ENCODE measurements at regions not wholly inside any gene's neighbourhood (a gene's known extent, or its start where the extent isn't known, plus 50 kb on each side); places are given as distances from the start of the nearest gene placed in this dataset.

DNA sequence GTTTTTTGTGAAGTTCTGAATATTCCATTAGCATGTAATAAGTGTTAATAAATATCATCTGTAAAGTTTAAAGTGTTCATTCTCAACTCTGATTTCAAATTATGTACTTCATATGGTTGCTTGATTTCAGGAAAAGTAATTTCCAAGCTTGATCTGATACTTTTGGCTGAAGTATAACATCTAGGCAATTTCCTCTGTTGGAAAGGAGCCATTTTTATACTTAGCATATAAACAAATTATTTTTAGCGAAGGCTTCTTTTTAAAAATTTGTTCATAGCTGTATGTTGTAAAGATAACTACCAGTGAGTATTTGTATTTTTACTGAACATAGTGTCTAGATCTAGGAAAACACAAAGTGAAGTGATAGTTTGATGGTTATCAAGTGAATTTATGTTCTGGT, 153.4 kb upstream of the TMTC2 start:
- no peak overlapping the region for H2AK5ac ChIP-seq (ENCODE audit: low read depth, low read length)
- no peak overlapping the region for H4K5ac ChIP-seq (ENCODE audit: low read depth, low read length)
- H3K4me1 ChIP-seq (ENCODE audit: control insufficient read depth, insufficient read depth, low read length): no peaks in the 10 kb centered on the region
- H3K4me2 ChIP-seq (ENCODE audit: low read depth, low read length): no peak overlapping the region
- no peak overlapping the region for H3K4me3 ChIP-seq (ENCODE audit: insufficient read depth, low read depth, low read length)
- H4K91ac ChIP-seq (ENCODE audit: insufficient read depth, low read depth, low read length): no peak overlapping the region
- H3K9ac ChIP-seq (ENCODE audit: low read depth, low read length): no peak overlapping the region
- no peak overlapping the region for H3K4ac ChIP-seq (ENCODE audit: low read depth, low read length)
- no peak for DNase-seq
- H3K79me1 ChIP-seq (ENCODE audit: low read depth in 1 of 2, low read length in 2 of 2): no peaks in the 10 kb centered on the region
- 0 out of 2 replicates have a peak, but pooled peaks cover 1% of the 10 kb centered on the region for H3K9me3 ChIP-seq (ENCODE audit: control insufficient read depth, insufficient read depth, low read length)
- H3K23ac ChIP-seq (ENCODE audit: low read depth, low read length): no peak overlapping the region
- H2BK120ac ChIP-seq (ENCODE audit: low read depth, low read length): no peak overlapping the region
- in situ Hi-C loops (cut with MboI; ENCODE audit: low sequenced_read_pairs) (loop anchor here (25.0 kb wide), 1 partner anchor 1979 kb away; no protein-coding TSS in a partner anchor), intact Hi-C loops (cut with micrococcal nuclease) (no loop called here), dilution Hi-C loops (cut with HindIII; ENCODE audit: low sequenced_read_pairs, unreplicated experiment) (no loop called here)
- no peaks in the 10 kb centered on the region for H3K27me3 ChIP-seq (ENCODE audit: control insufficient read depth, insufficient read depth, low read length)
- no peak overlapping the region for H2AFZ ChIP-seq (replicated peaks; ENCODE audit: low read length, poor library complexity)
- TF ChIP-seq CEBPB (IDR thresholded peaks at IDR 0.05; ENCODE audit: low read depth, low read length) (no peak), SMC3 (IDR thresholded peaks at IDR 0.05; ENCODE audit: low read depth, low read length) (no peak), BHLHE40 (IDR thresholded peaks at IDR 0.05; ENCODE audit: low read depth, low read length) (no peak), NFE2L2 (IDR thresholded peaks at IDR 0.05; ENCODE audit: low read depth, low read length) (no peak), RFX5 (IDR thresholded peaks at IDR 0.05; ENCODE audit: low read depth, low read length) (no peak), USF2 (IDR thresholded peaks at IDR 0.05; ENCODE audit: low read depth, low read length) (no peak), CHD1 (IDR thresholded peaks at IDR 0.05; ENCODE audit: low read depth, low read length) (no peak), CTCF (conservative IDR thresholded peaks at IDR 0.05; ENCODE audit: low read depth, low read length) (no peak), RAD21 (IDR thresholded peaks at IDR 0.05; ENCODE audit: low read length) (no peak), MXI1 (IDR thresholded peaks at IDR 0.05; ENCODE audit: borderline replicate concordance, low read depth, low read length) (no peak), RCOR1 (IDR thresholded peaks at IDR 0.05; ENCODE audit: insufficient replicate concordance, low read length) (no peak), MAFK (IDR thresholded peaks at IDR 0.05; ENCODE audit: low read depth, low read length) (no peak), FOS (IDR thresholded peaks at IDR 0.05; ENCODE audit: low read depth, low read length) (no peak), MAZ (IDR thresholded peaks at IDR 0.05; ENCODE audit: borderline replicate concordance, low read depth, low read length) (no peak), POLR2A (IDR thresholded peaks at IDR 0.05; ENCODE audit: low read depth, low read length) (no peak)
- TF ChIP-seq, protein P1, sequence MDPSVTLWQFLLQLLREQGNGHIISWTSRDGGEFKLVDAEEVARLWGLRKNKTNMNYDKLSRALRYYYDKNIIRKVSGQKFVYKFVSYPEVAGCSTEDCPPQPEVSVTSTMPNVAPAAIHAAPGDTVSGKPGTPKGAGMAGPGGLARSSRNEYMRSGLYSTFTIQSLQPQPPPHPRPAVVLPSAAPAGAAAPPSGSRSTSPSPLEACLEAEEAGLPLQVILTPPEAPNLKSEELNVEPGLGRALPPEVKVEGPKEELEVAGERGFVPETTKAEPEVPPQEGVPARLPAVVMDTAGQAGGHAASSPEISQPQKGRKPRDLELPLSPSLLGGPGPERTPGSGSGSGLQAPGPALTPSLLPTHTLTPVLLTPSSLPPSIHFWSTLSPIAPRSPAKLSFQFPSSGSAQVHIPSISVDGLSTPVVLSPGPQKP (IDR thresholded peaks at IDR 0.05; ENCODE audit: borderline replicate concordance, low read depth, low read length): no peak
- H3K56ac ChIP-seq (ENCODE audit: extremely low read depth, insufficient read depth, low read length): no peak overlapping the region
- no peak overlapping the region for H3K14ac ChIP-seq (replicated peaks; ENCODE audit: low read depth, low read length)
- no peaks in the 10 kb centered on the region for H3K9me1 ChIP-seq (ENCODE audit: insufficient read depth, low read length)
- no TSS peak for BruUV-seq (replicated peaks)
- H2BK20ac ChIP-seq (ENCODE audit: low read depth, low read length): no peak overlapping the region
- CTCF ChIA-PET: no interaction called here
- no peak overlapping the region for H2BK5ac ChIP-seq (ENCODE audit: low read depth, low read length, poor library complexity, severe bottlenecking)
- no peak overlapping the region for H3K18ac ChIP-seq (ENCODE audit: low read depth, low read length)
- no peak overlapping the region for H3K27ac ChIP-seq (ENCODE audit: insufficient read depth, low read length)
- no peaks in the 10 kb centered on the region for H4K20me1 ChIP-seq (ENCODE audit: insufficient read depth, low read length)
- no peaks in the 10 kb centered on the region for H3K36me3 ChIP-seq (ENCODE audit: control insufficient read depth, insufficient read depth, low read length)
- no peak overlapping the region for H4K8ac ChIP-seq (ENCODE audit: low read depth in 2 of 2, low read length in 2 of 2)
- H2BK15ac ChIP-seq (ENCODE audit: low read depth, low read length): no peak overlapping the region
- no peak overlapping the region for H2AK9ac ChIP-seq (replicated peaks; ENCODE audit: low read depth, low read length, poor library complexity)
- POLR2A ChIA-PET (ENCODE audit: unreplicated experiment): no interaction called here
- no peak for ATAC-seq (ENCODE audit: low read depth)
- WGBS, 2 experiments (ENCODE audit: extremely low coverage in 2 of 2, insufficient read length in 1 of 2): no CpG with 5 or more reads among the region's 1 CpG
